PFSK-1 (cell line): ENCODE measurements at regions not wholly inside any gene's neighbourhood (a gene's known extent, or its start where the extent isn't known, plus 50 kb on each side); places are given as distances from the start of the nearest gene placed in this dataset.

Experiments used
- FOXP2 ChIP-seq: optimal IDR thresholded peaks from 2 replicates; pipeline ENCODE3; 2011; ENCODE audit warnings: borderline replicate concordance, control low read depth, inconsistent platforms; ENCODE audit not compliant: insufficient read depth; ENCODE audit errors: extremely low read length, extremely low read depth
- POLR2AphosphoS5 ChIP-seq: IDR thresholded peaks from 2 replicates; pipeline ENCODE4 v1.6.1; 2012; ENCODE audit warnings: low read depth, mild to moderate bottlenecking, control low read depth, low read length, moderate library complexity
- REST ChIP-seq, 2 experiments: IDR thresholded peaks; 2 replicates each; pipeline versions ENCODE4 v1.6.1 to v1.8.0; 2011 to 2012; ENCODE audit warnings: low read depth in 2 of 2, low read length in 2 of 2, control low read depth in 1 of 2, inconsistent platforms in 1 of 2, mild to moderate bottlenecking in 1 of 2, moderate library complexity in 1 of 2; ENCODE audit not compliant: insufficient read depth in 1 of 2
- SIN3A ChIP-seq: IDR thresholded peaks from 2 replicates; pipeline ENCODE4 v1.6.1; 2012; ENCODE audit warnings: mild to moderate bottlenecking, low read length, moderate library complexity, borderline replicate concordance; ENCODE audit not compliant: insufficient read depth
- TAF1 ChIP-seq: IDR thresholded peaks from 2 replicates; pipeline ENCODE4 v1.6.1; 2012; ENCODE audit warnings: low read length, control low read depth, borderline replicate concordance; ENCODE audit not compliant: insufficient read depth

- TF ChIP-seq POLR2AphosphoS5, result no peak
- TF ChIP-seq SIN3A, result no peak
- no peak for TF ChIP-seq REST (IDR thresholded peaks at IDR 0.05; ENCODE audit: insufficient read depth in 1 of 2, low read depth in 2 of 2, low read length in 2 of 2)
- no peak for TF ChIP-seq TAF1
- TF ChIP-seq FOXP2, result no peak
Measured at GRCh38 chr3:81022339-81022738, 739.1 kb downstream of the GBE1 start.

GRCh38 chr3:81013360-81013759, 748.1 kb downstream of the GBE1 start:
- TF ChIP-seq TAF1, result no peak
- TF ChIP-seq FOXP2, result no peak
- TF ChIP-seq REST (IDR thresholded peaks at IDR 0.05; ENCODE audit: insufficient read depth in 1 of 2, low read depth in 2 of 2, low read length in 2 of 2), result no peak
- no peak for TF ChIP-seq SIN3A
- no peak for TF ChIP-seq POLR2AphosphoS5

- TF ChIP-seq FOXP2 (no peak), SIN3A (no peak), REST (IDR thresholded peaks at IDR 0.05; ENCODE audit: insufficient read depth in 1 of 2, low read depth in 2 of 2, low read length in 2 of 2) (no peak), POLR2AphosphoS5 (no peak), TAF1 (no peak)
Measured at GRCh38 chr3:81005992-81006391, 755.5 kb downstream of the GBE1 start.

GRCh38 chr3:81003817-81004216, 757.6 kb downstream of the GBE1 start:
- TF ChIP-seq SIN3A (no peak), REST (IDR thresholded peaks at IDR 0.05; ENCODE audit: insufficient read depth in 1 of 2, low read depth in 2 of 2, low read length in 2 of 2) (no peak), POLR2AphosphoS5 (no peak), FOXP2 (no peak), TAF1 (no peak)
